Activated CD4-positive, CD25-positive, alpha-beta regulatory T cell treated with anti-CD3 and anti-CD28 coated beads, Interleukin-2, amount 50 U/mL, for 16 hours (primary cell): ENCODE measurements at regions not wholly inside any gene's neighbourhood (a gene's known extent, or its start where the extent isn't known, plus 50 kb on each side); places are given as distances from the start of the nearest gene placed in this dataset.

Experiments used
- DNase-seq: peaks from one replicate; pipeline ENCODE4 v3.0.0-alpha.2; 2020; ENCODE audit warnings: low read depth, low spot score

DNA sequence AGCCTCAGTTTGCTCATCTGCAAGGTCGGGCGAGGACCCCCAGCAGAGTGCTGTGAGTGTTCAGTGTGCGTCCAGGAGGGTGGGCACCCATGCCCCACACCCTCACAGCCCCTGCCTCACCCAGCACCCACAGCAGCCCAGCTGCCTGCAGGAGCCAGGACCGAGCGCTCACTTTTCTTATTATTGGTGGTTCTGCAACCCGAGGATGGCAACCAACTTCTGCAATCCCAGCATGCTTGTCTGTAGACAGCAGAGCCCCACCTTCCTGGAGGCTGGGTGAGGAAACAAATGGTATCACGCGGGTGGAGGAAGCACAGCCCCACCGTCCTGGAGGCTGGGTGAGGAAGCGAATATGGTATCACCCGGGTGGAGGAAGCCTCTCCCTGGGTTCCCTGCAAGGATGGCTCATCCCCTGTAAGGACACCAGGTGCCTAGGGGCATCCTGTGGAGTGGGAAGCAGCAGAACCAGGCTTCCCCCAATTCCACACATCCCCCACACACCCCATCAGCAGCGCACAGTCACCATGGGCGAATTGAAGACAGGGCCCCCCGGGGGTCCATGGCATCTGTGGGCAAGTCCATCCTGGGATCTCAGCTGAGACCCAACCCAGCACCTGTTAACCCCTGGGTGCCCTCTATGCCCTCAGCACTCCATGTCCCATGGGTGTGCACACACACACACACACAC is 220.5 kb upstream of the RAB6C start:
- DNase-seq: no peak

DNA sequence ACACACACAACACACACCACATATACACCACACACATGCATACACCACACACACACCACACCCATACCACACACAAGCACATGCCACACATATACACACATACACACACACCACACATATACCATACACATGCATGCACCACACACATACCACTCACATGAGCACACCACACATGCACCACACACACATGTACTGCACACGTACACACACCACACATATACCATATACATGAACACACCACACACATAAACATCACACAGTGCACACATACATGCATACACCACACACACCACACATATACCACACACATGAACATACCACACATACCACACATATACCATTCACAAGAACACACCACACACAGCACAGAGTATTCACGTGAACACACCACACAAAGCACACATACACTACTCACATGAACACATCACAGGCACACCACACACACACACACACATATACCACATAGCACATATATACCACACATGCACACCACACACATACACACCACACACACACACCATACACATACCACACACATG is 219.9 kb upstream of the RAB6C start:
- no peak for DNase-seq

- no peak for DNase-seq
Measured at GRCh38 chr2:129760669-129761068, 218.8 kb upstream of the RAB6C start.

- no peak for DNase-seq
Measured at GRCh38 chr2:129761569-129762021, 217.9 kb upstream of the RAB6C start.

- no peak for DNase-seq
Measured at GRCh38 chr2:129762386-129763189, 216.9 kb upstream of the RAB6C start.

GRCh38 chr2:129763190-129763846 is 216.1 kb upstream of the RAB6C start:
- no peak for DNase-seq

- DNase-seq: no peak
Measured at GRCh38 chr2:129763966-129764365, 215.5 kb upstream of the RAB6C start.

GRCh38 chr2:129764376-129765325 is 214.8 kb upstream of the RAB6C start:
- DNase-seq: no peak

DNA sequence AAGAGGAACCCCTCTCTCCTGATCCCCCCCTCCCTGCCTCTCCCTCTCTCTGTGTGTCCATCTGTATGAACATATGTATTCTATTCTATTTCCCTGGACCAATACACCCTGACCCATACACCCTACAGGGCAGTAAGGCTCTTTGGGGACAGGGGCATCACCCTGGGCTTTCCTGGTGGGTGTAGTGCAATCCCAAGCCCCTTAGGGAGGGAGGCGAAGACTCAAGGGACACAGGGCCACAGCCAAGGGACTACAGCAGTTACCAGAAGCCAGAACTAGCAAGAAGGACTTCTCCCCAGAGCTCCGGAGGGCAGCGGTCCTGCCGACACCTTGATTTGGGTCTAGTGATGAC is 214.2 kb upstream of the RAB6C start:
- DNase-seq: no peak

- DNase-seq: no peak
Measured at GRCh38 chr2:129765678-129766351, 213.7 kb upstream of the RAB6C start.

GRCh38 chr2:129766374-129766993 is 213.0 kb upstream of the RAB6C start:
- no peak for DNase-seq

DNA sequence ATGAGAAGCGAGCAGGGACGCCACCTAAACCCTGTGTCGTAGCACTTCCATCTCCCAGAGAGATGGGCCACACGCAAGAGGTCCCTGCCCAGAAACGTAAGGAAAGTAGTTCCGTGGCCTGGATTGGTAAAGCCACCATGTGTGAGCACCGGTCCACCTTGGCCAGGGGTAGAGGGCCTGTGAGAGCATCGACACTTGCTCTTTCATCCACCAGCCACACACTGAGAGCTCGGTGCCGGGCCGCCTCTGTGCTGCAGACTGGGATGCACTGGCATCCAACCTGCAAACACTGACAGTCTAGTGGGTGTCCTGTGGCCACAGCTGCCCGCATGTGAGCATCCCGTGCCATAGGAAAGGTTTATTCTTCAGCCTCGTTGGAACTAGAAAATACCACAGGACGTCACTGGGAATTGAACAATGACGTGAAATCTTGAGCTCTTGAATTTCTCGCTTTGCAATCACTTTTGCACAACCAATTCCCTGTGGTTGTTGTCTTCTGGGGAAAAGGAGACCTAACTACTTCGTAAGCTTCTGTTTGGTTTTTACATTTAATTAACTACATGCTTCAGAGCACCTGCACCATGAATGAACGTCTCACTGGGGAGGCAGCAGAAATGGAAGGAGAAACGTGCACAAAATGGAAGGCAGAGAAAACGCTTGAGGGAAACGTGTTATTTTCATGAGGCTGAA is 212.0 kb upstream of the RAB6C start:
- no peak for DNase-seq

DNA sequence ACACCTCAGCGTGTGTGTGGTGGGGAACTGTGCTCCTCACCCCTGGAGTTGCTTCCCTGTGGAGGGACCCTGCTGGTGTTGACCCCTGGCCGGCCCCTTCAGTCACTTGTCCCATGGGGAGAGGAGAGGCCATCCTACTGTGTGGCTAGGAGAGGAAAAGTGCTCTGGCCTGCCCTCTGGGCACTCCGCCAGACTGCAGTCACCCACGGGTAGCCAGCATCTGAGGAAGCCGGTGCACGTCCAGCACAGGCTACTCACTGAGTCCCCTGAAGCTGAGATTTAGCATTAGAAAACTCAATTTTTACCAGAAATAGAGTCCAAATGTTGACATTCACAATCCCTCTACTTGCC is 211.5 kb upstream of the RAB6C start:
- no peak for DNase-seq

GRCh38 chr2:129768485-129769184 is 210.8 kb upstream of the RAB6C start:
- DNase-seq: no peak

DNA sequence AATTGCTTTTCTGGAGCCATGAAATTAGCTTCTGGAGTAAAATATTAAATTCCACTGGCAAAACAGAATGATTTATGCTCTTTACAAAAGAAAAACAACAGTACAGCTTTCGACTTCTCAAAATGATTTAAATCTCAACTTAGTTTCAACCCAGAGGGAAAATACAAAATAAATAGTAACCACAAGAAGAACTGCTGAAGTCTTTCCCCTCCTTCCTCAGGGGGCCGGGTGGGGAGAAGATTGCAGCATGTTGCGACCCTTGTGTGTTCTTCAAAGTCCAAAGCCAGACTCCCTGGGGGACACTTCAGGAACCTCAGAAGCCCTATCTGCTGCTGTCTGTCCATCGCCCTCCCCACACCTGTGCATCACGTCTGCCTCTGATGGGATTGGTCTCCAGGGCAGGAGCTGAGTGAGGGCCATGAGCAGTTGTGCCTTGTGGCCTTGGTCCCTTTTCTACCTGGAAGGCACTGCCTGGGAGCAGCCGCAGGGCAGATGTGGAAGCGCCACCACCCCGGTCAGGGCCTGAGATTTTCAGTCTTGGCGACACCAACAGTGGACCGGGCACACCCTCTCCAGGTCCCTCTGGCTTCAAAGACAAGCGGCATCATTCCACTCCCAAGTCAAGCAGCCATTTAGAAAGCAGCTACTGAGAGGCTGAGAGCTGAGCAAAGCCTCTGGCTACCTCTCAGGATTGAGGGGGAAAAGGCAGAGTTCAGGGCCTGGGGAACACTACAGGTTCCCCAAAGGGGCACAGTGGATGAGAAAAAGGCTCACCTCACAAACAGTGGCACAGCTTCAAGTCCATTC is 210.1 kb upstream of the RAB6C start:
- DNase-seq: no peak

- no peak for DNase-seq
Measured at GRCh38 chr2:129771418-129772189, 207.9 kb upstream of the RAB6C start.

DNA sequence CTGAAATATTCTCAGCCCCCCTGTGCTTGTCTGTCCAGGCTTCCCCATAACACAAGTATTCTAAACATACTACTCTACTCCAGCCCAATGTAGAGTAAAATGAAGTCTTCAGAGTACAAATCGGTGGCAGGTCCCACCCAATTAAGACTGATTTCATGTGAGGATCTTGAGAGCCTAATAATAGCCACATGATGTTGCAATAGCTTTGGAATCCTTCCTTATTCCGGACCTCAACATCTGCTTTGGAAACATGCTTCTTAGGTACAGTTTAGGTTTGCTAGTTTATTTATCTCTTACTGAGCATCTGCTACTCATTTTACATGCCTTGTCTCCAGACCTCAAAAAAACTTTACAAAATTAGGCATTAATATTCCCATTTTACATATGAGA is 207.3 kb upstream of the RAB6C start:
- DNase-seq: no peak
